ENCODE measurements at regions not wholly inside any gene's neighbourhood (a gene's known extent, or its start where the extent isn't known, plus 50 kb on each side); places are given as distances from the start of the nearest gene placed in this dataset.

DNA sequence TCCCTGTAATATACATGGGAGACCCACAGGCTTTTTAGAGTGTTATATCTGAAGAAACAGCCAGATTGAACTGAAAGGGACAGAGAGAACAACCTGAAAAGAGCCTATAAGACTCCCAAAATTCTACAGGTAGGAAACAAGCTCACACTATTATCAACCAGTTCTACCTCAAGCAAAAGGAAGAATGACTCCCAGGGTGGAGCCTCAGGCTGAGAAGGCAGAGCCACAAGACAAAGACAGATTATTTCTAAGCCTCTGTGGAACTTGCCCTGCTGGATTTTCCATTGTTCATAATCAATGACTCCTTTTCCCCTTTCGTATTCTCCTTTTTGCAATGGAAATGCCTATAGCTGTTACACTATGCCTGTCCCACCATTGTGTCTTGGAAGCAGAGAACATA is 95.1 kb upstream of the LMCD1 start:
- TF ChIP-seq, protein P1, sequence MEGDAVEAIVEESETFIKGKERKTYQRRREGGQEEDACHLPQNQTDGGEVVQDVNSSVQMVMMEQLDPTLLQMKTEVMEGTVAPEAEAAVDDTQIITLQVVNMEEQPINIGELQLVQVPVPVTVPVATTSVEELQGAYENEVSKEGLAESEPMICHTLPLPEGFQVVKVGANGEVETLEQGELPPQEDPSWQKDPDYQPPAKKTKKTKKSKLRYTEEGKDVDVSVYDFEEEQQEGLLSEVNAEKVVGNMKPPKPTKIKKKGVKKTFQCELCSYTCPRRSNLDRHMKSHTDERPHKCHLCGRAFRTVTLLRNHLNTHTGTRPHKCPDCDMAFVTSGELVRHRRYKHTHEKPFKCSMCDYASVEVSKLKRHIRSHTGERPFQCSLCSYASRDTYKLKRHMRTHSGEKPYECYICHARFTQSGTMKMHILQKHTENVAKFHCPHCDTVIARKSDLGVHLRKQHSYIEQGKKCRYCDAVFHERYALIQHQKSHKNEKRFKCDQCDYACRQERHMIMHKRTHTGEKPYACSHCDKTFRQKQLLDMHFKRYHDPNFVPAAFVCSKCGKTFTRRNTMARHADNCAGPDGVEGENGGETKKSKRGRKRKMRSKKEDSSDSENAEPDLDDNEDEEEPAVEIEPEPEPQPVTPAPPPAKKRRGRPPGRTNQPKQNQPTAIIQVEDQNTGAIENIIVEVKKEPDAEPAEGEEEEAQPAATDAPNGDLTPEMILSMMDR (IDR thresholded peaks at IDR 0.05; ENCODE audit: low read length) = no peak
- TF ChIP-seq EZH2 (IDR thresholded peaks at IDR 0.05; ENCODE audit: borderline replicate concordance, low read length) = no peak

Data from OCI-LY1 (cell line).